Posterior vena cava (tissue), 2 donors: ENCODE measurements at regions not wholly inside any gene's neighbourhood (a gene's known extent, or its start where the extent isn't known, plus 50 kb on each side); places are given as distances from the start of the nearest gene placed in this dataset.

Experiments used
- DNase-seq: peaks from one replicate; pipeline ENCODE4 v3.0.0-alpha.2; 2020; ENCODE audit warnings: low spot score
- intact Hi-C, 2 donors: fragments of 100-400 bp; cut with DNase I; formaldehyde crosslinking; loops; one replicate each; pipeline versions ENCODE4 v1.14.1 to v1.14.2; 2022 to 2023
- donor health status: DM: yes; HTN: yes; CAD: no.
- donor health status: DM: yes; HTN: yes; CAD: no.

DNA sequence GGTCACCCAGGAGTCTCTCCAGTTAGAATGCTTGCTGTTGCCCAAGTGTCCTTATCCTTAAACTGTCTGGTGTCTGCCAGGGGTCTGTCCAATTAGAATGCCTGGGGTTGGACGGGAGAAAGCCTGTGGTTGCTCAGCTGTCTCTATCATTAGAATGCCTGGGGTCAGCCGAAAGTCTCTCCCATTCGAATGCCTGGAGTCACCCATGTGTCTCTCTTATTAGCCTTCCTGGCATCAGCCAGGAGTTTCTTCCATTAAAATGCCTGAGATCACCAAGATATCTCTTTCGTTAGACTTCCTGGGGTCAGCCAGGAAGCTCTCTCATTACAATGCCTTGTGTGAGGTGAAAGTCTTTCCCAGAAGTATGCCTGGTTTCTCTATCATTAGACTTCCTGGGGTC, 1521.0 kb downstream of the UQCRFS1 start:
- intact Hi-C loops, result no loop called here
- DNase-seq, result no peak

DNA sequence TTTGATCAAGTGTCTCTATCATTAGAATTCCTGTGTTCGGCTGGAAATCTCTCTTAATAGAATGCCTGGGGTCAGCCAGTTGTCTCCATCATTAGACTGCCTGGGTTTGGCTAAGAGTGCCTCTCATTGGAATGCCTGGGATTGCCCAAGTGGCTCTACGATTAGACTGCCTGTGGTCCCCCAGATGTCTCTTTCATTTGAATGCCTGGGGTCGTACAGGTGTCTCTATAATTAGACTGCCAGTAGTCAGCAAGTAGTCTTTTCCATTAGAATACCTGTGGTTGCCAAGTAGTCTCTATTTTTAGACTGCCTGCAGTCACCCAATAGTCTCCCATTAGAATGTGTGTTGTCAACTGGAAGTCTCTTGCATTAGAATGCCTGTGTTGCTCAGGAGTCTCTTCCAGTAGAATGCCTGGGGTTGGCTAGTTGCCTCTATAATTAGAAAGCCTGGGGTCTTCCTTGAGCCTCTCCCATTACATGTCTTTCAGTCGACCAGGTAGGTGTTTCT, 1523.2 kb downstream of the UQCRFS1 start:
- DNase-seq, result no peak
- intact Hi-C loops, result no loop called here

DNA sequence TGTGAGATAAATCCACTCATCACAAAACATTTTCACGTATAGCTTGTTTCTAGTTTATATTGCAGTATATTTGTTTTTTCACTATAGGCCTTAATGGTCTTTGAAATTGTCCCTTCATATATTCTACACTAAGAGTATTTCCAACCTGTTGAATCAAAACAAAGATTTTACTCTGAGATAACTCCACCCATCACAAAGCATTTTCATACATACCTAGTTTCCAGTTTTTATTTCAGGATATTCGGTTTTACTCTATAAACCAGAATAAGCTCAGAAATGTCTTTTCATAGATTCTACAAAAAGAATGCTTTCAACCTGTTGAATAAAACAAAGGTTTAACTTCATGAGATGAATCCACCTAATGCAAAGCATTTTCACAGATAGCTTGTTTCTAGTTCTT, 1528.7 kb downstream of the UQCRFS1 start:
- intact Hi-C loops, result no loop called here
- DNase-seq, result no peak

DNA sequence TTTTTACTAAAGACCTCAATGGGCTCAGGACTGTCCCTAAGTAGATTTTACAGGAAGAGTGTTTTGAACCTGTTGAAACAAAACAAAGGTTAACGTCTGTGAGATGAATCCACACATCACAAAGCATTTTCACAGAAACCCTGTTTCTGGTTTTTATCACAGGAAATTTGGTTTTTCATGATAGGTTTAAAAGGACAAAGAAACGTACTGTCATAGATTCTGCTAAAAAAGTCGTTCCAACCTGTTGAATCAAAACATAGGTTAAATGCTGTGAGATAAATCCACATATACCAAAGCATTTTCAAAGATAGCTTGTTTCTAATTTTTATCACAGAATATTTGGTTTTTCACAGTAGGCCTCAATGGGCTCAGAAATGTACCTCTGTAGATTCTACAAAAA, 1531.0 kb downstream of the UQCRFS1 start:
- intact Hi-C loops, result no loop called here
- DNase-seq, result no peak

DNA sequence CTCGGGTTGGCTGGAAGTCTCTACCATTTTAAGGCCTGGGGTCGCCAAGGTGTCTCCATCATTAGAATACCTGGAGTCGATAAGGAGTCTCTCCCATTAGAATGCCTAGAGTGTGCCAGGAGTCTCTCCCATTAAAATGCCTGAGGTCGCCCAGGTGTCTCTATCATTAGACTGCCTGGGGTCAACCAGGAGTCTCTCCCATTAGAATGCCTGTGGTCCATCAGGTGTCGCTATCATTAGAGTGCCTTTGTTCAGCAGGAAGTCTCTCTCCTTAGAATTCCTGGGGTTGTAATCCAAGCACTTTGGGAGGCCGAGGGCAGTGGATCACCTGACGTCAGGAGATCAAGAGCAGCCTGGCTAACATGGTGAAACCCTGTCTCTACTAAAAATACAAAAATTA, 1533.0 kb downstream of the UQCRFS1 start:
- intact Hi-C loops, result no loop called here
- no peak for DNase-seq

DNA sequence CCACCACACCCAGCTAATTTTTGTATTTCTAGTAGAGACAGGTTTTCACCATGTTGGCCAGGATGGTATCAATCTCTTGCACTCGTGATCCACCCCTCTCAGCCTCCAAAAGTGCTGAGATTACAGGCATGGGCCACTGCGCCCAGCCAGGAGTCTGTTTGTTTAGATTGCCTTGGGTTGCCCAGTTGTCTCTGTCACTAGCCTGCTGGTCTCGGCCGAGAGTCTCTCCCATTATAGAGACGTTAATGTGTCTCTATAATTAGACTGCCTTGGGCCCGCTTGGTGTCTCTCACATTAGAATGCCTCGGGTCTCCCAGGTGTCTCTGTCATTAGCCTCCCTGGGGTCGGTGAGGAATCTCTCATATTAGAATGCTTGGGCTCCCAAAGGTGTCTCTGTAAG, 1533.6 kb downstream of the UQCRFS1 start:
- intact Hi-C loops, result no loop called here
- DNase-seq, result no peak

DNA sequence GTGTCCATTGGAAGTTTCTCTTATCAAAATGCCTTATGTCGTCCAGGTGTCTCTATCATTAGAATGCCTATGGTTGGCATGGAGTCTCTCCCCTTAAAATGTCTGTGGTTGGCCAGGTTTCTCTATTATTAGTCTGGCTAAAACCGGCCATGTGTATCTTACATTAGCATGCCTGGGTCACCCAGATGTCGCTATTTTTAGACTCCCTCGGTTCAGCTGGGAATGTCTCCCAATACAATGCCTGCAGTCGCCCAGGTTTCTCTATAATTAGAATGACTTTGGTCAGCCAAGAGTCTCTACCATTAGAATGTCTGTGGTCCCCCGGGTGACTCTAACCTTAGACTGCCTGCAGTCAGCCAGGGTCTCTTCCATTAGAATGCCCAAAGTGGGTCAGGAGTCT, 1536.1 kb downstream of the UQCRFS1 start:
- DNase-seq, result no peak
- intact Hi-C loops, result no loop called here

DNA sequence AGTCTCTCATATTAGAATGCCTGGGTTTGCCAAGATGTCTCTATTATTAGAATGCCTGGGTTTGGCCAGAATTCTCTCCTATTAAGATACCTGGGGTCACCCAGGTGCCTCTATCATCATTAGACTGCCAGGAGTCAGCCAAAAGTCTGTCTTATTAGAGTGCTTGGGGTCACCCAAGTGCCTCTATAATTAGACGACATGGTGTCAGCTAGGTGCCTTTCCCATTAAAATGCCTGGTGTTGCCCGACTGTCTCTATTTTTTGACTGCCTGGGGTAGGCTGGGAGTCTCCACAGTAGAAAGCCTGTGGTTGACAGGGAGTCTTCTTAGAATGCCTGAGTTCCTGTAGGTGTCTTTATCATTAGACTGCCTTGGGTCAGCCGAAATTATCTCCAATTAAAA, 1536.6 kb downstream of the UQCRFS1 start:
- intact Hi-C loops, result no loop called here
- no peak for DNase-seq

DNA sequence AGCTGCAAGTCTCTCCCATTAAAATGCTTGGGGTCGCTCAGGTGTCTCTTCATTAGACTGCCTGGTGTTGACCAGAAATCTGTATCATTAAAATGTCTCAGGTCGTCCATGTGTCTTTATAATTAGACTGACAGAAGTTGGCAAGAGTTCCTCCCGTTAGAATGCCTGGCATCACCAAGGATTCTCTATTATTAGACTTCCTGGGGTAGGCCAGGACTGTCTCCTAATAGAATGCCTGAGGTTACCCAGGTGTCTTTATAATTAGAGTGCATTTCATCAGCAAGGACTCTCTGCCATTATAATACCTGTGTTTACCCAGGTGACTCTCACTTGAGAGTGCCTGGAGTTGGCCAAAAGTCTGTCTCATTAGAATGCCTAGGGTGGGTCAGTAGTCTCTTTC, 1537.2 kb downstream of the UQCRFS1 start:
- intact Hi-C loops, result no loop called here
- DNase-seq, result no peak

DNA sequence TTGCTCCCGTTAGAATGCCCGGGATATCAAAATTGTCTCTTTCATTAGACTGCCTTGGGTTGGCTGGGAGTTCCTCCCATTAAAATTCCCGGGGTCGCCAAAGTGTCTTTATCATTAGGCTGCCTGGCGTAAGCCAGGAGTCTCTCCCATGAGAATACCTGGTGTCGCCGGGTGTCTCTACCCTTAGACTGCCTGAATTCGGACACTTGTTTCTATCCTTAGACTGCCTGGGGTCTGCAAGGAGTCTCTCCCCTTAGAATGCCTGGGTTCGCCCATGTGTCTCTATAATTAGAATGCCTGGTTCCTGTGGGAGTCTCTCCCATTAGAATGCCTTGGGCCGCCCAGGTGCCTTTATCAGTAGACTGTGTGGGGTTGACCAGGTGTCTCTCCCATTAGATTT, 1538.2 kb downstream of the UQCRFS1 start:
- intact Hi-C loops, result no loop called here
- no peak for DNase-seq

DNA sequence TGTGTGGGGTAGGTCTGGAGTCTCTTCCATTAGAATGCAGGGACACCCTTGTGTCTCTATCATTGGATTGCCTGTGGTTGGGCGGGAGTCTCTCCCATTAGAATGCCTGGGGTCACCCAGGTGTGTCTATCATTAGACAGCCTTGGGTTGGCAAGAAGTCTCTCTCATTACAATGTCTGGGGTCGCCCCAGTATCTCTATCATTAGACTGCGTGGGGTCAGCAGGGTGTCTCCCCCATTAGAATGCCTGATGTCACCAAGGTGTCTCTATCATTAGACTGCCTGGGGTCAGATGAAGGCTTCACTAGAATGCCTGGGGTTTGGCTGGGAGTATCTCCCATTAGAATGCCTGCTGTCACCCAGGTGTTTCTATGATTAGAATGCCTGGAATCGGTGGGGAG, 1539.0 kb downstream of the UQCRFS1 start:
- no peak for DNase-seq
- intact Hi-C loops, result no loop called here

DNA sequence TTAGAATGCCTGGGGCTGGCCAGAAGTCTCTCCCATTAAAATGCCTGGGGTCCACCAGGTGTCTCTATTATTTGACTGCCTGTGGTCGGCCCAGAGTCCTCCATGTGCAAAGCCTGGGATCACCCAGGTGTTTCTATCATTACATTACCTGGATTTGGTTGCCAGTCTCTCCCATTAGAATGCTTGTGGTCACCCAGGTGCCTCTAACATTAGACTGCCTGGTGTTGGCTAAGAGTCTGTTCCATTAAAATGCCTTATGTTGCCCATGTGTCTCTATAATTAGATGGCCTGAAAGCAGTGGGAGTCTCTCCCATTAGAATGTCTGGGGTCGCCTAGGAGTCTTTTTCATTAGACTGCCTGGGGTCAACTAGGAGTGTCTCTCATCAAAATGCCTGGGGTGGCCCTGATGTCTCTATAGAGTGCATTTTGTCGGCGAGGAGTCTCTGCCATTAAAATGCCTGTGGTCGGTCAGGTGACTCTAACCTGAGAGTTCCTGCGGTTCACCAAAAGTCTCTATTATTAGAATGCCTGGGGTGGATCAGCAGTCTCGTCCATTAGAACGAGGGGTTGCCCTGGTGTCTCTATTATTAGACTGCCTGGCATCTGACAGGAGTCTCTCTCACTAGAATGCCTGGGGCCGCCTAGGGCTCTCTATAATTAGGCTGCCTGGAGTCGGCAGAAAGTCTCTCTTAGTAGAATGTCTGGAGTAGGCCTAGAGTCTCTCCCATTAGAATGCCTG, 1540.5 kb downstream of the UQCRFS1 start:
- intact Hi-C loops, result no loop called here
- no peak for DNase-seq

DNA sequence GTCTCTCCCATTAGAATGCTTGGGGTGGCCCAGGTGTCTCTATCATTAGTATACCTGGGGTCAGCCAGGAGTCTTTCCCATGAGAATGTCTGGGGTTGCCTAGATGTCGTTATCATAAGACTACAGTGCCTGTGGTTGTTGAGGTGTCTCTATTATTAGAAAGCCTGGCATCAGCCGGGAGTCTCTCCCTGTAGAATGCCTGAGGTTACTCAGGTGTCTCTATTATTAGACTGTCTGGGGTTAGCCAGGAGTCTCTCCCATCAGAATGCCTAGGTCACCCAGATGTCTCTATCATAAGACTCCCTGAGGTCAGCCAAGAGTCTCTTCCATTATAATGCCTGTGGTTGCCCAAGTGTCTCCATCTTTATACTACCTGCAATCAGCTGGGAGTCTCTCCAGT, 1541.1 kb downstream of the UQCRFS1 start:
- intact Hi-C loops, result no loop called here
- DNase-seq, result no peak

DNA sequence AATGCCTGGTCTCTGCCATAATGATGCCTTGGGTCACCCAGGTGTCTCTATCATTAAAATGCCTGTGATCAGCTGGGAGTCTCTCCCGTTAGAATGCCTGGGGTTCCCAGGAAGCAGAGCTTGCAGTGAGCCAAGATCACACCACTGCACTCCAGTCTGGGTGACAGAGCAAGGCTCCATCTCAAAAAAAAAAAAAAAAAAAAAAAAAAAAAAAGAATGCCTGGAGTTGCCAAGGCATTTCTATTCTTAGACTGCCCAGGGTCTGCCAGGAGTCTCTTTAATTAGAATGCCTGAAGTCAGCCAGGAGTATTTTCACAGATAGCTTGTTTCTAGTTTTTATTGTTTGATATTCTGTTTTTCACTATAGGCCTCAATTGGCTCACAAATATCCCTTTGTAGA, 1552.5 kb downstream of the UQCRFS1 start:
- intact Hi-C loops, result no loop called here
- DNase-seq, result no peak

DNA sequence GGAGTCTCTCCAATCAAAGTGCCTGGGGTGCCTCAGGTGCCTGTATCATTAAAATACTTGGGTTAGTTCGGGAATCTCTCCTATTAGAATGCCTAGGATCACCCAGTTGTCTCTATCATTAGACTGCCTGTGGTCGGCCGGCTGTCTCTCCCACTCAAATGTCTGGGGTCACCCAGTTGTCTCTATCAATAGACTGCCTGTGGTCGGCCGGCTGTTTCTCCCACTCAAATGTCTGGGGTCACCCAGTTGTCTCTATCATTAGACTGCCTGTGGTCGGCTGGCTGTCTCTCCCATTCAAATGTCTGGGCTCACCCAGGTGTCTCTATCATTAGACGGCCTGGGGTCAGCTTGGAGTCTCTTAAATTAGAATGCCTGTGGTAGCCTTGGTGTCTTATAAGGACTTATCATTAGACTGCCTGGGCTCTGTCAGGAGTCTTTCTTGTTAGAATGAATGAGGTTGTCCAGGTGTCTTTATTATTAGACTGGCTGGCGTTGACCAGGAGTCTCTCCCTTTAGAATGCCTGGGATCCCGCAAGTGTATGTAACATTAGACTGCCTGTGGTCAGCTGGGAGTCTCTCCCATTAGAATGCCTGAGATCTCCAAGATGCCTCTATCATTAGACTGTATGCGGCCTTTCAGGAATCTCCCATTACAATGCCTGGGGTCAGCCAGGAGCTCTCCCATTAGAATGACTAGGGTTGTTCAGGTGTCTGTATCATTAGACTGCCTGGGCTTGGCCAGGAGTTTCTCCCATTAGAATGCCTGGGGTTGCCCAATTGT, 1555.5 kb downstream of the UQCRFS1 start:
- intact Hi-C loops, result no loop called here
- no peak for DNase-seq

DNA sequence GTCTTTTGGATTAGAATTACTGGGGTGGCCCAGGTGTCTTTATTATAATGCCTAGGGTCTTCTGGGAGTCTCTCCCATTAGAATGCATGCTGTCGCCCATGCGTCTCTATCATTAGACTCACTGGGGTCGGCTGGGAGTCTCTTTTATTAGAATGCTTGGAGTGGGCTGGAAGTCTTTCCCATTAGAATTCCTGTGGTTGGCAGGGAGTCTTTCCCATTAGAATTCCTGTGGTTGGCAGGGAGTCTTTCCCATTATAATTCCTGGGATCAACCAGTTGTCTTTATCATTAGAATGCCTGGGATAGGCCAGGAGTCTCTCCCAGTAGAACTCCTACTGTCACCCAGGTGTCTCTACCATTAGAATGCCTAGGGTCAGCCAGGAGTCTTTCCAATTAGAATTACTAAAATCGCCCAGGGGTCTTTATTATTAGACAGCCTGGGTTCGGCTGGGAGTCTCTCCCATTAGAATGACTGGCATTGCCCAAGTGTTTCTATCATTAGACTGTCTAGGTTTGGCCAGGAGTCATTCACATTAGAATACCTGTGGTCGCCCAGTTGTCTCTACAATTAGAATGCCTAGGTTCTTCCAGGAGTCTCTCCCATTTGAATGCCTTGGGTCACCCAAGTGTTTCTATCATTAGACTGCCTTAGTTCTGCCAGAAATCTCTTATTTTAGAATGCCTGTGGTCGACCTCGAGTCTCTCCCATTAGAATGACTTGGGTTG, 1558.5 kb downstream of the UQCRFS1 start:
- intact Hi-C loops, result no loop called here
- no peak for DNase-seq

DNA sequence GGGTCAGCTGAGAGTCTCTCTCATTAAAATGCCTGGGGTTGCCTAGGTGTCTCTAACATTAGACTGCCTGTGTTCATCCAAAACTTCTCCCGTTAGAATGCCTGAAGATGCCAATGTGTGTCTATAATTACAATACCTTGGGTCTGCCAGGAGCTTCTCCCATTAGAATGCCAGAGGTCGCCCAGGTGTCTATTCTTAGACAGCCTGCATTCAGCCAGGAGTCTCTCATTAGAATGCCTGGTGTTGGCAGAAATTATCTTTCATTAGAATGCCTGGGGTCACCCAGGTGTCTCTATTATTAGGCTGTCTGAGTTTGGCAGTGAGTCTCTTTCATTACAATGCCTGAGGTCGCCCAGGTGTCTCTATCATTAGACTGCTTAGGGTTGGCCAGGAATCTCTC, 1560.2 kb downstream of the UQCRFS1 start:
- intact Hi-C loops, result no loop called here
- no peak for DNase-seq

DNA sequence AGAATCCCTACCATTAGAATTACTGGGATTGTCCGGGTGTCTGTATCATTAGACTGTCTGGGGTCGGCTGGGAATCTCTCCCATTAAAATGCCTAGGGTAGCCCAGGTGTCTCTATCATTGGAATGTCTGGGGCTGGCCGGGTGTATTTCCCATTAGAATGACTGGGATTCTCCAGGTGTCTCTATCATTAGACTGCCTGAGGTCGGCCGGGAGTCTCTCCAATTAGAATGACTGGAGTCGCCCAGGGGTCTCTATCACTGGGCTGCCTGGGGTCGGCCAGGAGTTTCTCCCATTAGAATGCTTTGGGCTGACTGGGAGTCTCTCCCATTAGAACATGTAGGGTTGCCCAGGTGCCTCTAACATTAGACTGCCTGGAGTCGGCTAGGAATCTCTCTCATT, 1560.7 kb downstream of the UQCRFS1 start:
- no peak for DNase-seq
- intact Hi-C loops, result no loop called here

DNA sequence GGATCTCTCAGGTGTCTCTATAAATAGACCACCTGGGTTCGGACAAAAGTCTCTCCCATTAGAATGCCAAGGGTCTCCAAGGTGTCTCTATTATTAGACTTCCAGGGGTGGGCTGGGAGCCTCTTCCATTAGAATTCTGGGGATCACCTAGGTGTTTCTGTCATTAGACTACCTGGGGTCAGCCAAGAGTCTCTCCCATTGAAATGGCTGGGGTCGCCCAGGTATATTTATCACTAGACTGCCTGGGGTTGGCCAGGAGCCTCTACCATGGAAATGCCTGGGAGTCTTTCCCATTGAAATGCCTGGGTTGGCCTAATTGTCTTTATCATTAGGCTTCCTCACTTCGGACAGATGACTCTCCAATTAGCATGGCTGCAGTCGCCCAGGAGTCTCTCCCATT, 1565.5 kb downstream of the UQCRFS1 start:
- DNase-seq, result no peak
- intact Hi-C loops, result no loop called here

DNA sequence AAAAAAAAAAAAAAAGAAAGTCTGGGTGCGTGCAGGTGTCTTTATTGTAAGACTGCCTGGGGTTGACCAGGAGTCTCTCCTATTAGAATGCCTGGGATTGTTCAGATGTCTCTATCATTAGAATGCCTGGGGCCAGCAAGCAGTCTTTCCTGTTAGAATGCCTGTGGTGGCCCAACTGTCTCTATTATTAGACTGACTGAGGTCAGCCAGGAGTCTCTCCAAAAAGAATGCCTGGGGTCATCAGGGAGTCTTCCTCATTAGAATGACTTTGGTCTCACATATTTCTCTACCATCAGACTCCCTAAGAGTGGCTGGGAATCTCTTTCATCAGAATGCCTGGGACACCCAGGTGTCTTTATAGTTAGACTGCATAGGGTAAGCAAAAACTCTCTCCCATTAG, 1577.5 kb downstream of the UQCRFS1 start:
- DNase-seq, result no peak
- intact Hi-C loops, result no loop called here
